ENCODE measurements at regions not wholly inside any gene's neighbourhood (a gene's known extent, or its start where the extent isn't known, plus 50 kb on each side); places are given as distances from the start of the nearest gene placed in this dataset.

DNA sequence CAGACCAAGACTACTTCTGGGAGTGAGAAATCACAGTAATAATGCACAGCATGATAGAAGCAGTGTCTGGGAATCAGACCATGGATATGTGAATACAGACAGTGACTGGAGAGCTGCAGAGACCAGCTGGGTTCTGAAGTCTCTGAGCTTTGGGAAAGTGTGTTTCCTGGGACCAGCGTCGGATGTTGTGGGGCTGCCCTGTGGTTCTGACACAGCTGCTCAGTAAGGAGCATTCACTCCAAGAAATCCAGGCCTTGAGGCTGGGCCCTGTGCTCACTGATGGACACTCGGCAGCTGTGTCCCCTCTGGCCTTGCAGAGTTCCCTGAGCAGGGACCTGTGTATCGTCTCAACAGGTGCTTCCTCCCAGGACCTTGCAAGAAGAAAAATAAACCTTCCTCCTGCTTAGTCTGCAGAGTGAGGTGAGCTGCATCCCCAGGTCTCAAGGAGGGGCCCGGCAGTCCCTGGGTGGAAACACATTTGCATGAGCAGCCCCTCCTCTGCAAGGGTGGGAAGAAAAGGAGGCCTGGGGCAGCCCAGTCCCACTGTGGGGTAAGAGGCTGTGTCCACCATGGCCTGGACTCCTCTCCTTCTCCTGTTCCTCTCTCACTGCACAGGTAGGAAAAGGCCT is 107.9 kb downstream of the VPREB1 start:
- ATAC-seq (no peak), DNase-seq (ENCODE audit: low spot score) (no peak)
- CTCF ChIA-PET = interaction anchor here (0.9 to 1.9 kb wide), 3 partner anchors 9 to 145 kb away, joined by 3 to 7 read pairs (median 5); no protein-coding TSS in a partner anchor
- H3K4me1 Mint-ChIP-seq = peaks cover 22% of the 10 kb centered on the region
- peaks cover 100% of the 10 kb centered on the region for H3K27me3 Mint-ChIP-seq (ENCODE audit: low read depth)
- no peaks in the 10 kb centered on the region for H3K36me3 Mint-ChIP-seq
- no peak overlapping the region for H3K4me3 Mint-ChIP-seq
- TF ChIP-seq, protein P1, sequence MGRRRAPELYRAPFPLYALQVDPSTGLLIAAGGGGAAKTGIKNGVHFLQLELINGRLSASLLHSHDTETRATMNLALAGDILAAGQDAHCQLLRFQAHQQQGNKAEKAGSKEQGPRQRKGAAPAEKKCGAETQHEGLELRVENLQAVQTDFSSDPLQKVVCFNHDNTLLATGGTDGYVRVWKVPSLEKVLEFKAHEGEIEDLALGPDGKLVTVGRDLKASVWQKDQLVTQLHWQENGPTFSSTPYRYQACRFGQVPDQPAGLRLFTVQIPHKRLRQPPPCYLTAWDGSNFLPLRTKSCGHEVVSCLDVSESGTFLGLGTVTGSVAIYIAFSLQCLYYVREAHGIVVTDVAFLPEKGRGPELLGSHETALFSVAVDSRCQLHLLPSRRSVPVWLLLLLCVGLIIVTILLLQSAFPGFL (CRISPR knock-in tag; IDR thresholded peaks at IDR 0.05; ENCODE audit: borderline replicate concordance) = no peak
- no peak for TF ChIP-seq ELF4 (CRISPR knock-in tag; IDR thresholded peaks at IDR 0.05; ENCODE audit: low read depth)
- no peak for TF ChIP-seq GRHL2 (CRISPR knock-in tag; IDR thresholded peaks at IDR 0.05; ENCODE audit: insufficient replicate concordance, severe bottlenecking)
- TF ChIP-seq, protein P2, sequence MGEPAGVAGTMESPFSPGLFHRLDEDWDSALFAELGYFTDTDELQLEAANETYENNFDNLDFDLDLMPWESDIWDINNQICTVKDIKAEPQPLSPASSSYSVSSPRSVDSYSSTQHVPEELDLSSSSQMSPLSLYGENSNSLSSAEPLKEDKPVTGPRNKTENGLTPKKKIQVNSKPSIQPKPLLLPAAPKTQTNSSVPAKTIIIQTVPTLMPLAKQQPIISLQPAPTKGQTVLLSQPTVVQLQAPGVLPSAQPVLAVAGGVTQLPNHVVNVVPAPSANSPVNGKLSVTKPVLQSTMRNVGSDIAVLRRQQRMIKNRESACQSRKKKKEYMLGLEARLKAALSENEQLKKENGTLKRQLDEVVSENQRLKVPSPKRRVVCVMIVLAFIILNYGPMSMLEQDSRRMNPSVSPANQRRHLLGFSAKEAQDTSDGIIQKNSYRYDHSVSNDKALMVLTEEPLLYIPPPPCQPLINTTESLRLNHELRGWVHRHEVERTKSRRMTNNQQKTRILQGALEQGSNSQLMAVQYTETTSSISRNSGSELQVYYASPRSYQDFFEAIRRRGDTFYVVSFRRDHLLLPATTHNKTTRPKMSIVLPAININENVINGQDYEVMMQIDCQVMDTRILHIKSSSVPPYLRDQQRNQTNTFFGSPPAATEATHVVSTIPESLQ (CRISPR knock-in tag; IDR thresholded peaks at IDR 0.05) = no peak
- no peak for TF ChIP-seq SOX15 (CRISPR knock-in tag; IDR thresholded peaks at IDR 0.05)
- TF ChIP-seq, protein P3, sequence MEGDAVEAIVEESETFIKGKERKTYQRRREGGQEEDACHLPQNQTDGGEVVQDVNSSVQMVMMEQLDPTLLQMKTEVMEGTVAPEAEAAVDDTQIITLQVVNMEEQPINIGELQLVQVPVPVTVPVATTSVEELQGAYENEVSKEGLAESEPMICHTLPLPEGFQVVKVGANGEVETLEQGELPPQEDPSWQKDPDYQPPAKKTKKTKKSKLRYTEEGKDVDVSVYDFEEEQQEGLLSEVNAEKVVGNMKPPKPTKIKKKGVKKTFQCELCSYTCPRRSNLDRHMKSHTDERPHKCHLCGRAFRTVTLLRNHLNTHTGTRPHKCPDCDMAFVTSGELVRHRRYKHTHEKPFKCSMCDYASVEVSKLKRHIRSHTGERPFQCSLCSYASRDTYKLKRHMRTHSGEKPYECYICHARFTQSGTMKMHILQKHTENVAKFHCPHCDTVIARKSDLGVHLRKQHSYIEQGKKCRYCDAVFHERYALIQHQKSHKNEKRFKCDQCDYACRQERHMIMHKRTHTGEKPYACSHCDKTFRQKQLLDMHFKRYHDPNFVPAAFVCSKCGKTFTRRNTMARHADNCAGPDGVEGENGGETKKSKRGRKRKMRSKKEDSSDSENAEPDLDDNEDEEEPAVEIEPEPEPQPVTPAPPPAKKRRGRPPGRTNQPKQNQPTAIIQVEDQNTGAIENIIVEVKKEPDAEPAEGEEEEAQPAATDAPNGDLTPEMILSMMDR (IDR thresholded peaks at IDR 0.05) = no peak
- TF ChIP-seq, protein P4, sequence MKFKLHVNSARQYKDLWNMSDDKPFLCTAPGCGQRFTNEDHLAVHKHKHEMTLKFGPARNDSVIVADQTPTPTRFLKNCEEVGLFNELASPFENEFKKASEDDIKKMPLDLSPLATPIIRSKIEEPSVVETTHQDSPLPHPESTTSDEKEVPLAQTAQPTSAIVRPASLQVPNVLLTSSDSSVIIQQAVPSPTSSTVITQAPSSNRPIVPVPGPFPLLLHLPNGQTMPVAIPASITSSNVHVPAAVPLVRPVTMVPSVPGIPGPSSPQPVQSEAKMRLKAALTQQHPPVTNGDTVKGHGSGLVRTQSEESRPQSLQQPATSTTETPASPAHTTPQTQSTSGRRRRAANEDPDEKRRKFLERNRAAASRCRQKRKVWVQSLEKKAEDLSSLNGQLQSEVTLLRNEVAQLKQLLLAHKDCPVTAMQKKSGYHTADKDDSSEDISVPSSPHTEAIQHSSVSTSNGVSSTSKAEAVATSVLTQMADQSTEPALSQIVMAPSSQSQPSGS (CRISPR knock-in tag; IDR thresholded peaks at IDR 0.05; ENCODE audit: borderline replicate concordance, low read depth) = no peak
- no peak for TF ChIP-seq NFE2L1 (CRISPR knock-in tag; IDR thresholded peaks at IDR 0.05)
- TF ChIP-seq ZNF232 (CRISPR knock-in tag; IDR thresholded peaks at IDR 0.05) = no peak
- no peak for TF ChIP-seq TCF7 (CRISPR knock-in tag; IDR thresholded peaks at IDR 0.05; ENCODE audit: low read depth)
- TF ChIP-seq JUN (CRISPR knock-in tag; IDR thresholded peaks at IDR 0.05) = no peak
- TF ChIP-seq, protein P5, sequence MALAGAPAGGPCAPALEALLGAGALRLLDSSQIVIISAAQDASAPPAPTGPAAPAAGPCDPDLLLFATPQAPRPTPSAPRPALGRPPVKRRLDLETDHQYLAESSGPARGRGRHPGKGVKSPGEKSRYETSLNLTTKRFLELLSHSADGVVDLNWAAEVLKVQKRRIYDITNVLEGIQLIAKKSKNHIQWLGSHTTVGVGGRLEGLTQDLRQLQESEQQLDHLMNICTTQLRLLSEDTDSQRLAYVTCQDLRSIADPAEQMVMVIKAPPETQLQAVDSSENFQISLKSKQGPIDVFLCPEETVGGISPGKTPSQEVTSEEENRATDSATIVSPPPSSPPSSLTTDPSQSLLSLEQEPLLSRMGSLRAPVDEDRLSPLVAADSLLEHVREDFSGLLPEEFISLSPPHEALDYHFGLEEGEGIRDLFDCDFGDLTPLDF (CRISPR knock-in tag; IDR thresholded peaks at IDR 0.05) = no peak
- TF ChIP-seq FOXK1 (CRISPR knock-in tag; IDR thresholded peaks at IDR 0.05) = no peak
- TF ChIP-seq TP53 (CRISPR knock-in tag; IDR thresholded peaks at IDR 0.05) = no peak
- TF ChIP-seq, protein P6, sequence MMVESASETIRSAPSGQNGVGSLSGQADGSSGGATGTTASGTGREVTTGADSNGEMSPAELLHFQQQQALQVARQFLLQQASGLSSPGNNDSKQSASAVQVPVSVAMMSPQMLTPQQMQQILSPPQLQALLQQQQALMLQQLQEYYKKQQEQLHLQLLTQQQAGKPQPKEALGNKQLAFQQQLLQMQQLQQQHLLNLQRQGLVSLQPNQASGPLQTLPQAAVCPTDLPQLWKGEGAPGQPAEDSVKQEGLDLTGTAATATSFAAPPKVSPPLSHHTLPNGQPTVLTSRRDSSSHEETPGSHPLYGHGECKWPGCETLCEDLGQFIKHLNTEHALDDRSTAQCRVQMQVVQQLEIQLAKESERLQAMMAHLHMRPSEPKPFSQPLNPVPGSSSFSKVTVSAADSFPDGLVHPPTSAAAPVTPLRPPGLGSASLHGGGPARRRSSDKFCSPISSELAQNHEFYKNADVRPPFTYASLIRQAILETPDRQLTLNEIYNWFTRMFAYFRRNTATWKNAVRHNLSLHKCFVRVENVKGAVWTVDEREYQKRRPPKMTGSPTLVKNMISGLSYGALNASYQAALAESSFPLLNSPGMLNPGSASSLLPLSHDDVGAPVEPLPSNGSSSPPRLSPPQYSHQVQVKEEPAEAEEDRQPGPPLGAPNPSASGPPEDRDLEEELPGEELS (CRISPR knock-in tag; IDR thresholded peaks at IDR 0.05) = no peak
- TF ChIP-seq, protein P7, sequence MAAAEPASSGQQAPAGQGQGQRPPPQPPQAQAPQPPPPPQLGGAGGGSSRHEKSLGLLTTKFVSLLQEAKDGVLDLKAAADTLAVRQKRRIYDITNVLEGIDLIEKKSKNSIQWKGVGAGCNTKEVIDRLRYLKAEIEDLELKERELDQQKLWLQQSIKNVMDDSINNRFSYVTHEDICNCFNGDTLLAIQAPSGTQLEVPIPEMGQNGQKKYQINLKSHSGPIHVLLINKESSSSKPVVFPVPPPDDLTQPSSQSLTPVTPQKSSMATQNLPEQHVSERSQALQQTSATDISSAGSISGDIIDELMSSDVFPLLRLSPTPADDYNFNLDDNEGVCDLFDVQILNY (CRISPR knock-in tag; IDR thresholded peaks at IDR 0.05) = no peak
- no peak for TF ChIP-seq TEAD1 (CRISPR knock-in tag; IDR thresholded peaks at IDR 0.05)
- H3K27ac Mint-ChIP-seq = no peak overlapping the region
- POLR2A ChIA-PET = no interaction called here
- H3K9me3 Mint-ChIP-seq = no peaks in the 10 kb centered on the region
